ENCODE measurements at regions not wholly inside any gene's neighbourhood (a gene's known extent, or its start where the extent isn't known, plus 50 kb on each side); places are given as distances from the start of the nearest gene placed in this dataset.

- Histone ChIP-seq H3K36me3 (ENCODE audit: control insufficient read depth in 4 of 4, insufficient read depth in 3 of 4, low read depth in 1 of 4, low read length in 3 of 4) (no peaks in the 10 kb centered on the region), H3K9ac (ENCODE audit: low read depth in 1 of 2, low read length in 2 of 2) (no peak overlapping the region), H3K4me1 (ENCODE audit: control insufficient read depth in 4 of 4, insufficient read depth in 4 of 4, low read length in 3 of 4) (no peaks in the 10 kb centered on the region), H3K4me3 (ENCODE audit: low read depth in 1 of 3, low read length in 3 of 3) (no peak overlapping the region), H3K27me3 (ENCODE audit: control insufficient read depth in 4 of 4, insufficient read depth in 4 of 4, low read length in 3 of 4) (no peaks in the 10 kb centered on the region), H3K9me3 (ENCODE audit: control insufficient read depth in 4 of 4, low read length in 3 of 4) (no peaks in the 10 kb centered on the region), H3K27ac (ENCODE audit: low read depth in 1 of 2, low read length in 2 of 2) (no peak overlapping the region)
- DNase-seq (ENCODE audit: low spot score) = no peak
- TF ChIP-seq NR2F2 (IDR thresholded peaks at IDR 0.05) (no peak), CTCF (IDR thresholded peaks at IDR 0.05; ENCODE audit: low read depth, low read length, missing input control) (no peak), RXRA (IDR thresholded peaks at IDR 0.05) (no peak), EGR1 (IDR thresholded peaks at IDR 0.05; ENCODE audit: low read depth in 2 of 2) (no peak), FOXA2 (IDR thresholded peaks at IDR 0.05) (no peak), HNF4G (IDR thresholded peaks at IDR 0.05) (no peak), GABPA (IDR thresholded peaks at IDR 0.05 in 1 of 2, conservative IDR thresholded peaks at IDR 0.05 in 1 of 2) (no peak), ATF3 (IDR thresholded peaks at IDR 0.05) (no peak)
Observed at GRCh38 chr5:125812651-125813050, 610.6 kb upstream of the GRAMD2B start.

- H3K27ac ChIP-seq (ENCODE audit: low read depth in 1 of 2, low read length in 2 of 2) = no peak overlapping the region
- H3K9ac ChIP-seq (ENCODE audit: low read depth in 1 of 2, low read length in 2 of 2) = no peak overlapping the region
- WGBS = 82% methylated on average over 6 of the region's 6 CpGs
- no peak for DNase-seq (ENCODE audit: low spot score)
- no peaks in the 10 kb centered on the region for H3K36me3 ChIP-seq (ENCODE audit: control insufficient read depth in 4 of 4, insufficient read depth in 3 of 4, low read depth in 1 of 4, low read length in 3 of 4)
- H3K4me1 ChIP-seq (ENCODE audit: control insufficient read depth in 4 of 4, insufficient read depth in 4 of 4, low read length in 3 of 4) = no peaks in the 10 kb centered on the region
- H3K27me3 ChIP-seq (ENCODE audit: control insufficient read depth in 4 of 4, insufficient read depth in 4 of 4, low read length in 3 of 4) = no peaks in the 10 kb centered on the region
- no peak for TF ChIP-seq NR2F2 (IDR thresholded peaks at IDR 0.05)
- no peak for TF ChIP-seq FOXA2 (IDR thresholded peaks at IDR 0.05)
- TF ChIP-seq ZBTB33 (IDR thresholded peaks at IDR 0.05) = no peak
- TF ChIP-seq GABPA (IDR thresholded peaks at IDR 0.05 in 1 of 2, conservative IDR thresholded peaks at IDR 0.05 in 1 of 2) = no peak
- no peak for TF ChIP-seq MAX (IDR thresholded peaks at IDR 0.05)
- H3K4me3 ChIP-seq (ENCODE audit: low read depth in 1 of 3, low read length in 3 of 3) = no peak overlapping the region
- no peaks in the 10 kb centered on the region for H3K9me3 ChIP-seq (ENCODE audit: control insufficient read depth in 4 of 4, low read length in 3 of 4)
Observed at GRCh38 chr5:125813221-125813974, 609.8 kb upstream of the GRAMD2B start.

GRCh38 chr5:125814119-125814518, 609.1 kb upstream of the GRAMD2B start:
- TF ChIP-seq HNF4A (conservative IDR thresholded peaks at IDR 0.05) (no peak), RAD21 (IDR thresholded peaks at IDR 0.05) (no peak), EGR1 (IDR thresholded peaks at IDR 0.05; ENCODE audit: low read depth in 2 of 2) (no peak), YY1 (IDR thresholded peaks at IDR 0.05) (no peak), FOXA1 (IDR thresholded peaks at IDR 0.05) (no peak), FOXA2 (IDR thresholded peaks at IDR 0.05) (no peak)
- H3K9me3 ChIP-seq (ENCODE audit: control insufficient read depth in 4 of 4, low read length in 3 of 4) = no peaks in the 10 kb centered on the region
- no peaks in the 10 kb centered on the region for H3K36me3 ChIP-seq (ENCODE audit: control insufficient read depth in 4 of 4, insufficient read depth in 3 of 4, low read depth in 1 of 4, low read length in 3 of 4)
- H3K4me3 ChIP-seq (ENCODE audit: low read depth in 1 of 3, low read length in 3 of 3) = no peak overlapping the region
- no peaks in the 10 kb centered on the region for H3K4me1 ChIP-seq (ENCODE audit: control insufficient read depth in 4 of 4, insufficient read depth in 4 of 4, low read length in 3 of 4)
- 82% methylated on average over 2 of the region's 2 CpGs for whole genome bisulfite sequencing
- no peaks in the 10 kb centered on the region for H3K27me3 ChIP-seq (ENCODE audit: control insufficient read depth in 4 of 4, insufficient read depth in 4 of 4, low read length in 3 of 4)
- DNase-seq (ENCODE audit: low spot score) = no peak
- H3K9ac ChIP-seq (ENCODE audit: low read depth in 1 of 2, low read length in 2 of 2) = no peak overlapping the region
- H3K27ac ChIP-seq (ENCODE audit: low read depth in 1 of 2, low read length in 2 of 2) = no peak overlapping the region

Data from liver (tissue), 8 donors.